Adrenal gland (tissue), 9 donors: ENCODE measurements at regions not wholly inside any gene's neighbourhood (a gene's known extent, or its start where the extent isn't known, plus 50 kb on each side); places are given as distances from the start of the nearest gene placed in this dataset.

Experiments used
- DNase-seq, 7 donors: peaks; one replicate each; pipeline ENCODE4 v3.0.0-alpha.2; 2019 to 2020
- H3K27ac ChIP-seq, 5 donors: fragments of 200-600 bp; sonication (generic) in 4 of 5; 1 replicate in 3 of 5; 2 replicates in 2 of 5; pipeline versions ENCODE4 v1.5.1 to v1.8.0; 2016 to 2020; ENCODE audit warnings: mild to moderate bottlenecking in 1 of 5
- H3K27me3 ChIP-seq: fragments of 200-600 bp; 2 replicates; pipeline ENCODE4 v1.8.0; 2021
- H3K36me3 ChIP-seq, 2 donors: fragments of 200-600 bp; replicated peaks in 1 of 2; 1 replicate in 1 of 2; 2 replicates in 1 of 2; pipeline versions ENCODE4 v1.5.1 to v1.8.0; 2018 to 2022
- H3K4me1 ChIP-seq, 2 donors: fragments of 200-600 bp; replicated peaks in 1 of 2; 1 replicate in 1 of 2; 2 replicates in 1 of 2; pipeline versions ENCODE4 v1.5.1 to v1.8.0; 2018 to 2021
- H3K4me3 ChIP-seq, 4 donors: fragments of 200-600 bp; sonication (generic) in 3 of 4; one replicate each; pipeline ENCODE4 v1.5.1; 2016 to 2018
- H3K9me3 ChIP-seq, 3 donors: fragments of 200-600 bp; sonication (generic) in 1 of 3; replicated peaks in 1 of 3; 1 replicate in 2 of 3; 2 replicates in 1 of 3; pipeline versions ENCODE4 v1.5.1 to v1.8.0; 2016 to 2021
- POLR2A ChIP-seq, 2 donors: fragments of 450-650 bp; IDR thresholded peaks; one replicate each; pipeline ENCODE4 v1.6.1; 2017; ENCODE audit warnings: antibody characterized with exemption in 2 of 2, mild to moderate bottlenecking in 2 of 2, moderate library complexity in 1 of 2
- WGBS, 4 donors: extraction: QIAGEN DNeasy Blood & Tissue Kit in 2 of 4; methylation state at CpG; one replicate each; pipeline versions ENCODE4 v1.1.5 to v1.1.7; 2013 to 2017; 5-methylcytosine and 5-hydroxymethylcytosine counted together
- intact Hi-C, 2 donors: fragments of 100-400 bp; cut with DNase I; formaldehyde crosslinking; loops; one replicate each; pipeline versions ENCODE4 v1.14.1 to v1.15.0; 2022 to 2023
- TF ChIP-seq, protein P1 (sequence below), 6 experiments: fragments of 450-650 bp in 4 of 6; fragments of 200-600 bp in 2 of 6; sonication (generic) in 1 of 6; IDR thresholded peaks; 1 replicate in 5 of 6; 2 replicates in 1 of 6; pipeline versions ENCODE4 v1.5.1 to v1.8.0; 2016 to 2021; ENCODE audit warnings: antibody characterized with exemption in 6 of 6, mild to moderate bottlenecking in 2 of 6, moderate library complexity in 1 of 6
- donor health status: healthy with polysubstance abuse.
- donor health status: Bipolar disorder and iron deficiency.
- donor health status: DM: yes; HTN: yes; CAD: no.
- donor health status: DM: no; HTN: no; CAD: no.
- donor health status: DM: no; HTN: no; CAD: no.

DNA sequence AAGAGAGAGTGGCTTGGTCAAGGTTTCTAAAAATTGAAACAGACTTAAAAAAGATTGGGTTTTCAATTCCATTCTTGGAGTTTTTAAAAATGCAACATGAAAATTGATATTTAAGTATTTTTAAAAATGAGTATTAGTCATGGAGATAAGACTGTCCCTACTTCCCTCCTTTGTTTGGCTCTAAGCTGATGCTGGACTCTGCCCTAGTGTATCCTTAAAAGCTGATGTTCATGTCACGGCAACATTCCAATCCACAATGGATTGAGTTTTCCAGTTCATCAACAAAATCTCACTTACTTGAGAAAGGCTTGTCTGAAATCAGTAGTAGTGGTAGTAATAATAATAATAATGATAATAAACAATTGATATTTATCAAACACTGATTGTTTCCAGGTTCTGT, 119.0 kb upstream of the SLC38A2 start:
- no peaks in the 10 kb centered on the region for H3K27me3 ChIP-seq
- no peak for DNase-seq
- TF ChIP-seq POLR2A (IDR thresholded peaks at IDR 0.05), result no peak
- TF ChIP-seq, protein P1, sequence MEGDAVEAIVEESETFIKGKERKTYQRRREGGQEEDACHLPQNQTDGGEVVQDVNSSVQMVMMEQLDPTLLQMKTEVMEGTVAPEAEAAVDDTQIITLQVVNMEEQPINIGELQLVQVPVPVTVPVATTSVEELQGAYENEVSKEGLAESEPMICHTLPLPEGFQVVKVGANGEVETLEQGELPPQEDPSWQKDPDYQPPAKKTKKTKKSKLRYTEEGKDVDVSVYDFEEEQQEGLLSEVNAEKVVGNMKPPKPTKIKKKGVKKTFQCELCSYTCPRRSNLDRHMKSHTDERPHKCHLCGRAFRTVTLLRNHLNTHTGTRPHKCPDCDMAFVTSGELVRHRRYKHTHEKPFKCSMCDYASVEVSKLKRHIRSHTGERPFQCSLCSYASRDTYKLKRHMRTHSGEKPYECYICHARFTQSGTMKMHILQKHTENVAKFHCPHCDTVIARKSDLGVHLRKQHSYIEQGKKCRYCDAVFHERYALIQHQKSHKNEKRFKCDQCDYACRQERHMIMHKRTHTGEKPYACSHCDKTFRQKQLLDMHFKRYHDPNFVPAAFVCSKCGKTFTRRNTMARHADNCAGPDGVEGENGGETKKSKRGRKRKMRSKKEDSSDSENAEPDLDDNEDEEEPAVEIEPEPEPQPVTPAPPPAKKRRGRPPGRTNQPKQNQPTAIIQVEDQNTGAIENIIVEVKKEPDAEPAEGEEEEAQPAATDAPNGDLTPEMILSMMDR (IDR thresholded peaks at IDR 0.05), result no peak
- H3K27ac ChIP-seq, result peak overlapping the region in 1 of 5 donors; percentile 45
- intact Hi-C loops, result no loop called here
- WGBS, 4 donors, result 58 to 78% (median 68%) methylated on average over 1 of the region's 1 CpG
- H3K4me3 ChIP-seq, result no peak overlapping the region
- no peaks in the 10 kb centered on the region for H3K9me3 ChIP-seq
- H3K36me3 ChIP-seq, result no peaks in the 10 kb centered on the region
- H3K4me1 ChIP-seq, result peaks cover 23 to 38% of the 10 kb centered on the region in 2 donors

DNA sequence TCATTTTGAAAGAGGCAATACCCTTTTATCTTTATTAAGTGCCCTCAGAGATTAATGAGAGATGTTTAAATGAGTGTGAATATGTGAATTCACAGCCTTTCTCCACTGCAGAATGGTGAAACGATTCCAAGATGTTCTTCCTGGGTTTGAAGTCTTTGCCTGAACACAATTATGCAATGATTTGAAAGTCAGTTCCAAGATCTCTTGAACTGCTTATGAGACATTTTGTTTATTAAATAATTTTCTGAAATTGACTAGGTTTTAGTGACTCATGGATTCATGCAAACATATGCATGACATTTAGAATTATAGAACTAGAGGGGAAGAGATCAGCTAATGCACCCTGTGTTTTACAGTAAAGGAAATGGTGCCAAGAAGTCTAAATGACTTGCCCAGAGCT, 118.1 kb upstream of the SLC38A2 start:
- peak overlapping the region in 2 of 5 donors; percentile 19 to 58 for H3K27ac ChIP-seq
- no peak for DNase-seq
- intact Hi-C loops, result no loop called here
- whole genome bisulfite sequencing, 4 donors, result 19 to 55% (median 31%) methylated on average over 1 of the region's 1 CpG
- H3K4me3 ChIP-seq, result no peak overlapping the region
- TF ChIP-seq, protein P1 (IDR thresholded peaks at IDR 0.05), result no peak
- no peak for TF ChIP-seq POLR2A (IDR thresholded peaks at IDR 0.05)
- H3K27me3 ChIP-seq, result no peaks in the 10 kb centered on the region
- H3K9me3 ChIP-seq, result no peaks in the 10 kb centered on the region
- H3K36me3 ChIP-seq, result no peaks in the 10 kb centered on the region
- peaks cover 23 to 38% of the 10 kb centered on the region in 2 donors for H3K4me1 ChIP-seq

DNA sequence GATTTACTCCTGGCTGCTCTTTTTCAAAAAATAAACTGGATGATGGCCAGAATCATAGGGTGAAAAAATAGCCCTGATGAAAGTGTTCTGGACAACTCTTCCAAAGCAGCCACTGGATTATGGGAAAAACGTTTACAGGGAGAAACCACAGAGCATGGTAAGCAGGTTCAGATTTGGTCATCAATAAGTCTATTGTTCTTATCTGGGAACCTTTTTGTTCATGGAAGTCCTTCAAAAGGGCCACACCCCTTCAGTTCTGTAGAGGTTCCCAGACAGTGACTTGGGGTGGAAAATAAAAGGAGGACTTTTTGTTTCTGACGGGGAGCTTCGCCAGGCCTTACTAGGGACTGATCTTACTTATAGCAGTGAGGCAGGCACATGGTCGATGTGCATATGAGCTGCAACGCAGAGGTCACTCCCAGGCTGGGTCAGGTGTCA, 117.4 kb upstream of the SLC38A2 start:
- peaks cover 23 to 38% of the 10 kb centered on the region in 2 donors for H3K4me1 ChIP-seq
- intact Hi-C loops, result loop anchor here in 1 of 2 donors (10.0 kb wide), 1 partner anchor 115 kb away; the partner anchor contains the start of gene SLC38A2
- H3K27ac ChIP-seq, result peak overlapping the region in 2 of 5 donors; percentile 19 to 58
- 67 to 77% (median 75%) methylated on average over 5 of the region's 5 CpGs for WGBS, 4 donors
- no peaks in the 10 kb centered on the region for H3K36me3 ChIP-seq
- H3K9me3 ChIP-seq, result no peaks in the 10 kb centered on the region
- H3K27me3 ChIP-seq, result no peaks in the 10 kb centered on the region
- DNase-seq, result no peak
- H3K4me3 ChIP-seq, result no peak overlapping the region
- no peak for TF ChIP-seq POLR2A (IDR thresholded peaks at IDR 0.05)
- TF ChIP-seq, protein P1 (IDR thresholded peaks at IDR 0.05), result no peak

DNA sequence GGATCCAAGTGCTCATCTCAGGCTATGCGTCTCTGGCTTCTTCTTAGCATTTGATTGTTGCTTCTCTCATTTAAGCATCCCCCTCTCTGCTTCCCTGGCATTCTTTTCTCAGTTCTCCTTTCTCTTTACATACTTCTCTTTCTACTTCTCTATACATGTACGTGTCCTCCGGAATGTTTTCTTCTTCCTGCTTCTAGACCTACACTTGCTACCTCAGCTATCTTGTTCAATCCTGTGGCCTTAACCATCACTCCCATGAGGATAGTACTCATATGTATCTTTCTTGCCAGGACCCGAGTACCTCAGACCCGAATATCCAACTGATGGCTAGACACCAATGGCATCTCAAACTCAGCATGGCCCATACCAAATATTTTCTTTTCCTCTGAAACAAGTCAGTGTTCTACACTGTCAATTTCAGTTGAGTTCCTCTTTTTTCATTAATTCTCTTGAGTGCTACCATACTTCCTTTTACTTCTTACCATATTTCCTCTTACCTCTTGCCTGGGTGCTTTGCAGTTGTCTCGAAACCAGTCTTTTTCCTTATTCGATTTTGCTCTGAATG, 115.1 kb upstream of the SLC38A2 start:
- WGBS, 4 donors, result 77 to 90% (median 83%) methylated on average over 7 of the region's 7 CpGs
- no peak overlapping the region for H3K27ac ChIP-seq
- intact Hi-C loops, result loop anchor here in 1 of 2 donors (10.0 kb wide), 1 partner anchor 113 kb away; the partner anchor contains the start of gene SLC38A2

More for the DNA sequence above, 115.1 kb upstream of the SLC38A2 start:
- H3K36me3 ChIP-seq, result no peaks in the 10 kb centered on the region
- no peaks in the 10 kb centered on the region for H3K9me3 ChIP-seq
- H3K4me1 ChIP-seq, result peaks cover 18 to 37% of the 10 kb centered on the region in 2 donors
- no peak for DNase-seq
- TF ChIP-seq, protein P1 (IDR thresholded peaks at IDR 0.05), result no peak
- no peak for TF ChIP-seq POLR2A (IDR thresholded peaks at IDR 0.05)
- no peak overlapping the region for H3K4me3 ChIP-seq
- H3K27me3 ChIP-seq, result no peaks in the 10 kb centered on the region
